T-helper 2 cell treated with Interferon-gamma antibody and Interleukin-4, amounts not matched to agents 5 μg/mL and 100 μg/mL, for 36 hours (primary cell): ENCODE measurements at regions not wholly inside any gene's neighbourhood (a gene's known extent, or its start where the extent isn't known, plus 50 kb on each side); places are given as distances from the start of the nearest gene placed in this dataset.

Experiments used
- DNase-seq: peaks from one replicate; pipeline ENCODE4 v3.0.0; 2021; ENCODE audit warnings: low spot score
- H3K27ac Mint-ChIP-seq: one replicate; pipeline ENCODE4 v1.8.0; 2021; ENCODE audit warnings: mild to moderate bottlenecking, mixed read lengths
- H3K27me3 Mint-ChIP-seq: one replicate; pipeline ENCODE4 v1.8.0; 2021; ENCODE audit warnings: low read depth, mixed read lengths
- H3K36me3 Mint-ChIP-seq: one replicate; pipeline ENCODE4 v1.8.0; 2021; ENCODE audit warnings: low read depth, mixed read lengths
- H3K4me1 Mint-ChIP-seq: one replicate; pipeline ENCODE4 v1.8.0; 2021; ENCODE audit warnings: low read depth, mixed read lengths
- H3K4me3 Mint-ChIP-seq: one replicate; pipeline ENCODE4 v1.8.0; 2022; ENCODE audit warnings: mild to moderate bottlenecking, moderate library complexity, mixed read lengths
- H3K9me3 Mint-ChIP-seq: one replicate; pipeline ENCODE4 v1.8.0; 2021; ENCODE audit warnings: mixed read lengths

- H3K36me3 Mint-ChIP-seq = peaks cover 3% of the 10 kb centered on the region
- no peak overlapping the region for H3K27ac Mint-ChIP-seq
- peaks cover 13% of the 10 kb centered on the region for H3K4me1 Mint-ChIP-seq
- no peaks in the 10 kb centered on the region for H3K9me3 Mint-ChIP-seq
- peaks cover 6% of the 10 kb centered on the region for H3K27me3 Mint-ChIP-seq
- DNase-seq = no peak
- H3K4me3 Mint-ChIP-seq = no peak overlapping the region
These were observed 336.9 kb downstream of the DUSP6 start for GRCh38 chr12:89015419-89015818.

- Mint-ChIP-seq H3K9me3 (no peaks in the 10 kb centered on the region), H3K4me3 (no peak overlapping the region), H3K27ac (no peak overlapping the region), H3K27me3 (peaks cover 48% of the 10 kb centered on the region), H3K36me3 (no peaks in the 10 kb centered on the region), H3K4me1 (no peaks in the 10 kb centered on the region)
- DNase-seq = no peak
These were observed 353.9 kb downstream of the DUSP6 start for GRCh38 chr12:88998421-88998820.

DNA sequence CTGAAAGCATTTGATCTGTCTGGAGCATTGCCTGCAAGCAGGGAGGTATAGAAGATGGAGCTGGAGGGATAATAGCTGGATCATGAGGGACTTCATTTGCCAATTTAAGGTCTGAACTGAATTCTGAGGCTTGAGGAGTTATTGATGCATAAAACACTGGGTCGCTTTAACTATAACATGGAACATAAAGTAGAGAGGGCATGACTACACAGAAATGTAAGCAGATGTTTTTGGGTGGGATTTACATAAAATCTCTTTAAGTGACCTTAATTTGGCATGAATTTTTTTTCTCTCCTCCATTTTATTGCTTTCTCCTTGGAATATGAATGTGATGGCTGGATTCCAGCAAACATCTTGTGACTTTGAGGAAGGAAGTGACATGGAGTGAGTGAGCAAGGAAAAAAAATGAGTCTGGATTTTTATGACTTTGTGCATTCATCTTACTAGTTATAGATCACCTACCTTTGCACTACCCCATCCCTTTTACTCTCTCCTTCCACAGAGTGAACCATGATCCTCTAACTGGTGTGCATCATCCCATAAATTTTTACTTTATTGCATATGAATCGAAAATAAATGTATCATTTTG is 356.0 kb downstream of the DUSP6 start:
- Mint-ChIP-seq H3K4me1 (no peaks in the 10 kb centered on the region), H3K27ac (no peak overlapping the region), H3K9me3 (no peaks in the 10 kb centered on the region)

GRCh38 chr12:88994971-88995370 is 357.3 kb downstream of the DUSP6 start:
- H3K9me3 Mint-ChIP-seq = no peaks in the 10 kb centered on the region
- peaks cover 39% of the 10 kb centered on the region for H3K27me3 Mint-ChIP-seq
- H3K27ac Mint-ChIP-seq = no peak overlapping the region
- no peak overlapping the region for H3K4me3 Mint-ChIP-seq
- no peak for DNase-seq
- no peaks in the 10 kb centered on the region for H3K4me1 Mint-ChIP-seq
- H3K36me3 Mint-ChIP-seq = no peaks in the 10 kb centered on the region

More for the DNA sequence above, 356.0 kb downstream of the DUSP6 start:
- Mint-ChIP-seq H3K36me3 (no peaks in the 10 kb centered on the region), H3K27me3 (peaks cover 40% of the 10 kb centered on the region), H3K4me3 (no peak overlapping the region)
- DNase-seq = no peak

DNA sequence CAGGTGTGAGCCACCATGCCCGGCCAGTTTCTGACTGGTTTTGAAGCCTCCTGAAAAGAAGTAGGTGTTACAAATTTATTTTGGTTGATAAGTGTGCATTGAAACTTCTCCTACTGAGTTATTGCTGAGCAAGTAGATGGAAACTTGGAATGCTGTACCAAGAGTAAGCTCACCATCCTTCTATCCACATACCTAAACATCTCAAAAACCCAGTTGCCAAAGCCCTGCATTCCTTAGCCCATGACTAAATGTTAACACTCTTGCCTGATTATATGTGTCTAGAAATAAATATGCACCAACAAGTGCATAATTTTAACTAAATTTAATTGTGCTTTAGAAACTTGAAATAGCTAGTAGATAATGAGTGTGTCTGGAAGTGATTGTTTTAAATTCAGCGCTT is 357.8 kb downstream of the DUSP6 start:
- Mint-ChIP-seq H3K4me1 (no peaks in the 10 kb centered on the region), H3K4me3 (no peak overlapping the region), H3K36me3 (no peaks in the 10 kb centered on the region), H3K27me3 (peaks cover 35% of the 10 kb centered on the region), H3K9me3 (no peaks in the 10 kb centered on the region), H3K27ac (no peak overlapping the region)
- DNase-seq = no peak

DNA sequence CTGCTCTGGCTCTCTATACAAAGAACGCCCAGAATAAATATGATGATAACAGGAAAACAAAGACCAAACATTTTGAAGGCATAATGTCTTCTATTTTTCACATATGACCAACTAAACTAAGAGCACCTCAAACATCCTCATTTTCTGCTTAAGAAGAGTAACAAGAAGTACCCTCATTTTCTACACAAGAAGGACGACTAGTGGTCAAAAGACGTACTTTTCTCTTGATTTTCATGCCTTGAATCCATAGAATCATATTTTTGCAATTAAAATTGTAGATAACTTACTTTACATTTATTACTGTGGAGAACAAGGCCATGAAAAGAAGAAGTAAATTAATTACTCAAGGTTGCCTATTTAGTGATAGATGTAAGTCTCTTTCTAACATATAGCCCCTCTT is 358.6 kb downstream of the DUSP6 start:
- Mint-ChIP-seq H3K4me1 (no peaks in the 10 kb centered on the region), H3K9me3 (no peaks in the 10 kb centered on the region), H3K27me3 (peaks cover 32% of the 10 kb centered on the region), H3K4me3 (no peak overlapping the region), H3K27ac (no peak overlapping the region), H3K36me3 (no peaks in the 10 kb centered on the region)
- no peak for DNase-seq

- no peak overlapping the region for H3K4me3 Mint-ChIP-seq
- no peak overlapping the region for H3K27ac Mint-ChIP-seq
- no peaks in the 10 kb centered on the region for H3K4me1 Mint-ChIP-seq
- peaks cover 26% of the 10 kb centered on the region for H3K27me3 Mint-ChIP-seq
- no peaks in the 10 kb centered on the region for H3K9me3 Mint-ChIP-seq
- no peak for DNase-seq
- no peaks in the 10 kb centered on the region for H3K36me3 Mint-ChIP-seq
These were observed 366.2 kb downstream of the DUSP6 start for GRCh38 chr12:88986056-88986455.

DNA sequence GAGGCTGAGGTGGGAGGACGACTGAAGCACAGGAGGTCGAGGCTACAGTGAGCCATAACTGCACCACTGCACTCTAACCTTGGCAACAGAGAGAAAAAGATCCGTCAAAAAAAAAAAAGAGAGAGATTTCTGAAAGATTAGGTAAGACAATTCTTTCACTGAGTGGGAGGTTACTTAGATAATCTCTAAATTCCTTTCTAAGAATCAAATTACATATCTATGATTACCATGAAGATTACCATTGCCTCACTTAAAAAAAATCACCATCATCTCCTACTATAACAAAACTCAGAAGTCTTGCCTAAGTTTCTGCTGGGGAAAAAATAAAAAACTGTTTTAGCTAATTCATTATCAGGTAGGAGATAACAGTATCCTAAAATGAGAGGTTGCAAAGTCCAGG is 366.7 kb downstream of the DUSP6 start:
- Mint-ChIP-seq H3K36me3 (no peaks in the 10 kb centered on the region), H3K27ac (no peak overlapping the region), H3K9me3 (no peaks in the 10 kb centered on the region), H3K27me3 (peaks cover 24% of the 10 kb centered on the region), H3K4me3 (no peak overlapping the region), H3K4me1 (no peaks in the 10 kb centered on the region)
- no peak for DNase-seq

DNA sequence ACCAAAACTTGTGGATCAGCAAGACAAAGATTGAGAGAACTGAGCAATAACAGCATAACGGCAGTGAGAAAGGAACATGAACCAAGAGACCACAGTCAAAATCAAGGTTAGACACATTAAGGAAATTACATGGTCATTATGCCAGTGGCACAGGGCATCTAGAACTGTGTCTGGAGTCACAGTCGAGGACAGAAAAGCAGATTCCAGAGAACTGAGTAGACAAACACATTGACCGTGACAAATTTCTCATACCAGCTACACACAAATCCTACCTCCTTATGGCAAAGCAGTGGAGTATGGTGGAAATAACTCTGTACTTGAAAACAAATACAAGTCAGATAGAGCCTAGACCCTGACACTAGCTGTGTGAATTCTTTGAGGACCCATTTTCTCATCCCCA is 367.3 kb downstream of the DUSP6 start:
- H3K36me3 Mint-ChIP-seq = no peaks in the 10 kb centered on the region
- no peaks in the 10 kb centered on the region for H3K9me3 Mint-ChIP-seq
- H3K4me3 Mint-ChIP-seq = no peak overlapping the region
- H3K27ac Mint-ChIP-seq = no peak overlapping the region
- no peak for DNase-seq
- no peaks in the 10 kb centered on the region for H3K4me1 Mint-ChIP-seq
- H3K27me3 Mint-ChIP-seq = peaks cover 24% of the 10 kb centered on the region

- H3K4me3 Mint-ChIP-seq = no peak overlapping the region
- DNase-seq = no peak
- no peaks in the 10 kb centered on the region for H3K9me3 Mint-ChIP-seq
- peaks cover 18% of the 10 kb centered on the region for H3K27me3 Mint-ChIP-seq
- H3K27ac Mint-ChIP-seq = no peak overlapping the region
- no peaks in the 10 kb centered on the region for H3K4me1 Mint-ChIP-seq
- no peaks in the 10 kb centered on the region for H3K36me3 Mint-ChIP-seq
These were observed 369.6 kb downstream of the DUSP6 start for GRCh38 chr12:88982694-88983093.

- no peak overlapping the region for H3K27ac Mint-ChIP-seq
- DNase-seq = no peak
- H3K27me3 Mint-ChIP-seq = peaks cover 12% of the 10 kb centered on the region
- no peaks in the 10 kb centered on the region for H3K4me1 Mint-ChIP-seq
- H3K36me3 Mint-ChIP-seq = no peaks in the 10 kb centered on the region
- no peaks in the 10 kb centered on the region for H3K9me3 Mint-ChIP-seq
- no peak overlapping the region for H3K4me3 Mint-ChIP-seq
These were observed 375.2 kb downstream of the DUSP6 start for GRCh38 chr12:88977115-88977514.

DNA sequence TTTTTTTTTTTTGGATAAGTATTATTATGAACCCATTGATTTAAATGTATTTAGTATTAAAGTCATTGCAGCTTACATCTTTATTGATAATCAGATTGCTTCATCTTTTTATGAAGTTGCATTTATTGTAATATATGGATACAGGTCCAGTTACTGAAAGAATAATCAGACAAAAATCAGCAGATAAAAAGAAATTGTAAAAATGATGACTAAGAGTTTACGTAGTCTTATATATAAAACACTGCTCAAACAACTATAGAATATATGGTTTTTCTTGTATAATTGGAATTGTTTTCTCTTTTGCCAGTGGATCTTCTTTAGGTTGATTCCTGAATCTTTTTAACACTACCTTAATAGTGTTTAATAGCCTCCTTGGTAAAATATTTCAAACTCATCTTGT is 378.3 kb downstream of the DUSP6 start:
- Mint-ChIP-seq H3K4me1 (no peaks in the 10 kb centered on the region), H3K36me3 (no peaks in the 10 kb centered on the region), H3K9me3 (no peaks in the 10 kb centered on the region), H3K27me3 (peaks cover 9% of the 10 kb centered on the region), H3K27ac (no peak overlapping the region), H3K4me3 (no peak overlapping the region)
- DNase-seq = no peak

GRCh38 chr12:88970740-88971139 is 381.6 kb downstream of the DUSP6 start:
- Mint-ChIP-seq H3K36me3 (no peaks in the 10 kb centered on the region), H3K9me3 (no peaks in the 10 kb centered on the region), H3K27me3 (peaks cover 9% of the 10 kb centered on the region), H3K4me1 (no peaks in the 10 kb centered on the region), H3K4me3 (no peak overlapping the region), H3K27ac (no peak overlapping the region)
- DNase-seq = no peak

GRCh38 chr12:88969127-88969526 is 383.2 kb downstream of the DUSP6 start:
- no peak for DNase-seq

GRCh38 chr12:88960213-88960878 is 380.1 kb upstream of the KITLG start:
- Mint-ChIP-seq H3K27ac (no peak overlapping the region), H3K4me1 (no peaks in the 10 kb centered on the region), H3K27me3 (peaks cover 4% of the 10 kb centered on the region), H3K36me3 (no peaks in the 10 kb centered on the region), H3K4me3 (no peak overlapping the region), H3K9me3 (no peaks in the 10 kb centered on the region)
- DNase-seq = no peak

More at GRCh38 chr12:88969127-88969526, 383.2 kb downstream of the DUSP6 start:
- H3K4me3 Mint-ChIP-seq = no peak overlapping the region
- H3K27me3 Mint-ChIP-seq = peaks cover 14% of the 10 kb centered on the region
- no peaks in the 10 kb centered on the region for H3K4me1 Mint-ChIP-seq
- no peaks in the 10 kb centered on the region for H3K9me3 Mint-ChIP-seq
- H3K27ac Mint-ChIP-seq = no peak overlapping the region
- H3K36me3 Mint-ChIP-seq = no peaks in the 10 kb centered on the region
